HEK293 (cell line): ENCODE measurements at regions not wholly inside any gene's neighbourhood (a gene's known extent, or its start where the extent isn't known, plus 50 kb on each side); places are given as distances from the start of the nearest gene placed in this dataset.

Experiments
- CTCF ChIA-PET: fragments of 350-600 bp; formaldehyde crosslinking; extraction: SDS; loops from one replicate; lab custom pipeline; 2021; ENCODE audit warnings: antibody characterized with exemption; lab: Yijun Ruan, JAX
- POLR2A ChIA-PET: fragments of 300-600 bp; formaldehyde crosslinking; extraction: SDS; loops from one replicate; lab custom pipeline; 2020; ENCODE audit warnings: antibody characterized with exemption, inconsistent platforms; lab: Yijun Ruan, JAX
- H3K27ac ChIP-seq: fragments of 200-500 bp; sonication (Bioruptor generic); 2 replicates; pipeline ENCODE4 v1.5.1; 2014; ENCODE audit warnings: low read depth, low read length, control low read depth, inconsistent platforms; ENCODE audit errors: extremely low read depth
- H3K36me3 ChIP-seq, 2 experiments: fragments of 200-500 bp in 1 of 2; sonication (Bioruptor generic) in 1 of 2; 1 replicate in 1 of 2; 2 replicates in 1 of 2; pipeline ENCODE4 v1.5.1; 2014 to 2017; ENCODE audit warnings: inconsistent platforms in 2 of 2, low read length in 2 of 2; ENCODE audit not compliant: control insufficient read depth in 2 of 2, insufficient read depth in 1 of 2
- H3K4me1 ChIP-seq: fragments of 200-500 bp; sonication (Bioruptor generic); 2 replicates; pipeline ENCODE4 v1.5.1; 2014; ENCODE audit warnings: mild to moderate bottlenecking, low read length, inconsistent platforms; ENCODE audit not compliant: control insufficient read depth, insufficient read depth
- H3K4me3 ChIP-seq: 2 replicates; pipeline ENCODE4 v1.5.1; 2011; ENCODE audit warnings: low read depth, mild to moderate bottlenecking, control low read depth, low read length, moderate library complexity
- H3K9me3 ChIP-seq: fragments of 200-500 bp; sonication (Bioruptor generic); 2 replicates; pipeline ENCODE4 v1.5.1; 2014; ENCODE audit warnings: low read depth, low read length, inconsistent platforms; ENCODE audit not compliant: control insufficient read depth, insufficient read depth
- AEBP2 ChIP-seq: fragments of 450-650 bp; formaldehyde crosslinking; IDR thresholded peaks from 2 replicates; pipeline ENCODE4 v1.5.1; 2016; ENCODE audit warnings: missing biosample characterization, missing genetic modification characterization, borderline replicate concordance
- MZF1 ChIP-seq: fragments of 450-650 bp; formaldehyde crosslinking; IDR thresholded peaks from 2 replicates; pipeline ENCODE4 v1.5.1; 2017; ENCODE audit warnings: missing biosample characterization, missing genetic modification characterization, borderline replicate concordance
- PBX3 ChIP-seq: sonication (generic); formaldehyde crosslinking; IDR thresholded peaks from 2 replicates; pipeline ENCODE4 v1.8.1; 2022; ENCODE audit warnings: mild to moderate bottlenecking, moderate library complexity, missing genetic modification reagents
- SP3 ChIP-seq: fragments of 450-650 bp; formaldehyde crosslinking; IDR thresholded peaks from 2 replicates; pipeline ENCODE4 v1.5.1; 2016; ENCODE audit warnings: missing biosample characterization, missing genetic modification characterization
- YY1 ChIP-seq: fragments of 450-650 bp; formaldehyde crosslinking; IDR thresholded peaks from 2 replicates; pipeline ENCODE4 v1.5.1; 2018; ENCODE audit warnings: missing biosample characterization, missing genetic modification characterization
- ZEB2 ChIP-seq: fragments of 450-650 bp; formaldehyde crosslinking; IDR thresholded peaks from 2 replicates; pipeline ENCODE4 v1.5.1; 2016; ENCODE audit warnings: missing biosample characterization, missing genetic modification characterization
- ZNF132 ChIP-seq: fragments of 450-650 bp; formaldehyde crosslinking; IDR thresholded peaks from 2 replicates; pipeline ENCODE4 v1.5.1; 2017; ENCODE audit warnings: missing biosample characterization, missing genetic modification characterization, borderline replicate concordance
- ZNF155 ChIP-seq: fragments of 450-650 bp; formaldehyde crosslinking; IDR thresholded peaks from 2 replicates; pipeline ENCODE4 v1.5.1; 2016; ENCODE audit warnings: missing biosample characterization, missing genetic modification characterization
- ZNF335 ChIP-seq: fragments of 450-650 bp; formaldehyde crosslinking; conservative IDR thresholded peaks from 2 replicates; pipeline ENCODE4 v1.5.1; 2016; ENCODE audit warnings: missing biosample characterization, missing genetic modification characterization
- ZNF37A ChIP-seq: fragments of 450-650 bp; IDR thresholded peaks from 2 replicates; pipeline ENCODE4 v1.5.1; 2018; ENCODE audit warnings: missing biosample characterization, missing genetic modification characterization
- ZNF398 ChIP-seq: fragments of 450-650 bp; formaldehyde crosslinking; IDR thresholded peaks from 2 replicates; pipeline ENCODE4 v1.5.1; 2017; ENCODE audit warnings: missing biosample characterization, missing genetic modification characterization
- ZNF529 ChIP-seq: fragments of 450-650 bp; formaldehyde crosslinking; IDR thresholded peaks from 2 replicates; pipeline ENCODE4 v1.5.1; 2017; ENCODE audit warnings: missing genetic modification characterization, missing biosample characterization; ENCODE audit not compliant: insufficient replicate concordance
- ZNF549 ChIP-seq: fragments of 450-650 bp; IDR thresholded peaks from 2 replicates; pipeline ENCODE4 v1.5.1; 2018; ENCODE audit warnings: missing biosample characterization, missing genetic modification characterization, mild to moderate bottlenecking, inconsistent platforms, moderate library complexity
- ZNF645 ChIP-seq: fragments of 450-650 bp; formaldehyde crosslinking; IDR thresholded peaks from 2 replicates; pipeline ENCODE4; 2016; ENCODE audit warnings: missing biosample characterization, missing genetic modification characterization
- ZNF658 ChIP-seq: fragments of 450-650 bp; formaldehyde crosslinking; IDR thresholded peaks from 2 replicates; pipeline ENCODE4; 2016; ENCODE audit warnings: missing biosample characterization, missing genetic modification characterization
- ZNF830 ChIP-seq: fragments of 450-650 bp; IDR thresholded peaks from 2 replicates; pipeline ENCODE4 v1.5.0; 2018; ENCODE audit warnings: missing biosample characterization, missing genetic modification characterization, low read depth, mild to moderate bottlenecking, moderate library complexity
- TF ChIP-seq, protein P1 (sequence below): fragments of 450-650 bp; formaldehyde crosslinking; IDR thresholded peaks from 2 replicates; pipeline ENCODE4 v1.5.1; 2016; ENCODE audit warnings: missing biosample characterization, missing genetic modification characterization
- TF ChIP-seq, protein P2 (sequence below): fragments of 450-650 bp; formaldehyde crosslinking; IDR thresholded peaks from 2 replicates; pipeline ENCODE4 v1.5.1; 2016; ENCODE audit warnings: missing biosample characterization, missing genetic modification characterization
- TF ChIP-seq, protein P3 (sequence below): fragments of 450-650 bp; formaldehyde crosslinking; IDR thresholded peaks from 2 replicates; pipeline ENCODE4 v1.5.1; 2016; ENCODE audit warnings: missing biosample characterization, missing genetic modification characterization

GRCh38 chr18:24990671-24991134, 361.3 kb downstream of the ZNF521 start:
- H3K36me3 ChIP-seq: no peaks in the 10 kb centered on the region
- H3K9me3 ChIP-seq: no peaks in the 10 kb centered on the region
- H3K4me1 ChIP-seq: no peaks in the 10 kb centered on the region
- CTCF ChIA-PET: interaction anchor here (0.7 kb wide), 1 partner anchor 387 kb away, joined by 3 read pairs; no protein-coding TSS in a partner anchor
- TF ChIP-seq ZNF155: no peak
- no peak for TF ChIP-seq ZNF132 (tag by site-specific recombination)
- no peak for TF ChIP-seq AEBP2 (tag by site-specific recombination)
- TF ChIP-seq, protein P1, sequence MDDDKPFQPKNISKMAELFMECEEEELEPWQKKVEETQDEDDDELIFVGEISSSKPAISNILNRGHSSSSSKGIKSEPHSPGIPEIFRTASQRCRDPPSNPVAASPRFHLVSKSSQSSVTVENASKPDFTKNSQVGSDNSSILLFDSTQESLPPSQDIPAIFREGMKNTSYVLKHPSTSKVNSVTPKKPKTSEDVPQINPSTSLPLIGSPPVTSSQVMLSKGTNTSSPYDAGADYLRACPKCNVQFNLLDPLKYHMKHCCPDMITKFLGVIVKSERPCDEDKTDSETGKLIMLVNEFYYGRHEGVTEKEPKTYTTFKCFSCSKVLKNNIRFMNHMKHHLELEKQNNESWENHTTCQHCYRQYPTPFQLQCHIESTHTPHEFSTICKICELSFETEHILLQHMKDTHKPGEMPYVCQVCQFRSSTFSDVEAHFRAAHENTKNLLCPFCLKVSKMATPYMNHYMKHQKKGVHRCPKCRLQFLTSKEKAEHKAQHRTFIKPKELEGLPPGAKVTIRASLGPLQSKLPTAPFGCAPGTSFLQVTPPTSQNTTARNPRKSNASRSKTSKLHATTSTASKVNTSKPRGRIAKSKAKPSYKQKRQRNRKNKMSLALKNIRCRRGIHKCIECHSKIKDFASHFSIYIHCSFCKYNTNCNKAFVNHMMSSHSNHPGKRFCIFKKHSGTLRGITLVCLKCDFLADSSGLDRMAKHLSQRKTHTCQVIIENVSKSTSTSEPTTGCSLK (tag by site-specific recombination): no peak
- TF ChIP-seq ZNF658: no peak
- TF ChIP-seq SP3 (tag by site-specific recombination): no peak
- no peak for TF ChIP-seq ZNF549 (tag by site-specific recombination)
- no peak for TF ChIP-seq YY1 (tag by site-specific recombination)
- no peak for TF ChIP-seq ZEB2 (tag by site-specific recombination)
- no peak for TF ChIP-seq PBX3 (CRISPR knock-in tag)
- TF ChIP-seq, all 188 proteins: peak for 0
- H3K27ac ChIP-seq: no peak overlapping the region
- no peak overlapping the region for H3K4me3 ChIP-seq
- POLR2A ChIA-PET: no interaction called here

GRCh38 chr18:24991141-24992060, 360.6 kb downstream of the ZNF521 start:
- CTCF ChIA-PET: interaction anchor here (0.6 to 0.7 kb wide), 3 partner anchors 9 to 412 kb away, joined by 3 to 4 read pairs (median 3); no protein-coding TSS in a partner anchor
- no peak overlapping the region for H3K4me3 ChIP-seq
- H3K4me1 ChIP-seq: no peaks in the 10 kb centered on the region
- POLR2A ChIA-PET: no interaction called here
- no peaks in the 10 kb centered on the region for H3K9me3 ChIP-seq
- H3K36me3 ChIP-seq: no peaks in the 10 kb centered on the region
- no peak overlapping the region for H3K27ac ChIP-seq
- no peak for TF ChIP-seq ZNF335 (tag by site-specific recombination)
- no peak for TF ChIP-seq MZF1 (tag by site-specific recombination)
- TF ChIP-seq, protein P2, sequence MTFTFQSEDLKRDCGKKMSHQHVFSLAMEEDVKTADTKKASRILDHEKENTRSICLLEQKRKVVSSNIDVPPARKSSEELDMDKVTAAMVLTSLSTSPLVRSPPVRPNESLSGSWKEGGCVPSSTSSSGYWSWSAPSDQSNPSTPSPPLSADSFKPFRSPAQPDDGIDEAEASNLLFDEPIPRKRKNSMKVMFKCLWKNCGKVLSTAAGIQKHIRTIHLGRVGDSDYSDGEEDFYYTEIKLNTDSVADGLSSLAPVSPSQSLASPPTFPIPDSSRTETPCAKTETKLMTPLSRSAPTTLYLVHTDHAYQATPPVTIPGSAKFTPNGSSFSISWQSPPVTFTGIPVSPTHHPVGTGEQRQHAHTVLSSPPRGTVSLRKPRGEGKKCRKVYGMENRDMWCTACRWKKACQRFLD: no peak
- TF ChIP-seq ZNF830: no peak
- no peak for TF ChIP-seq ZNF37A (tag by site-specific recombination)
- TF ChIP-seq ZNF529 (tag by site-specific recombination): no peak
- TF ChIP-seq, protein P3, sequence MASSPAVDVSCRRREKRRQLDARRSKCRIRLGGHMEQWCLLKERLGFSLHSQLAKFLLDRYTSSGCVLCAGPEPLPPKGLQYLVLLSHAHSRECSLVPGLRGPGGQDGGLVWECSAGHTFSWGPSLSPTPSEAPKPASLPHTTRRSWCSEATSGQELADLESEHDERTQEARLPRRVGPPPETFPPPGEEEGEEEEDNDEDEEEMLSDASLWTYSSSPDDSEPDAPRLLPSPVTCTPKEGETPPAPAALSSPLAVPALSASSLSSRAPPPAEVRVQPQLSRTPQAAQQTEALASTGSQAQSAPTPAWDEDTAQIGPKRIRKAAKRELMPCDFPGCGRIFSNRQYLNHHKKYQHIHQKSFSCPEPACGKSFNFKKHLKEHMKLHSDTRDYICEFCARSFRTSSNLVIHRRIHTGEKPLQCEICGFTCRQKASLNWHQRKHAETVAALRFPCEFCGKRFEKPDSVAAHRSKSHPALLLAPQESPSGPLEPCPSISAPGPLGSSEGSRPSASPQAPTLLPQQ (tag by site-specific recombination): no peak
- TF ChIP-seq ZNF398 (tag by site-specific recombination): no peak
- TF ChIP-seq ZNF645 (tag by site-specific recombination): no peak
